ENCODE measurements at regions not wholly inside any gene's neighbourhood (a gene's known extent, or its start where the extent isn't known, plus 50 kb on each side); places are given as distances from the start of the nearest gene placed in this dataset.

GRCh38 chr20:7540018-7540417 is 400.2 kb downstream of the HAO1 start:
- no peak for TF ChIP-seq EZH2 (IDR thresholded peaks at IDR 0.05; ENCODE audit: insufficient read depth, poor library complexity, severe bottlenecking)
- no peak for TF ChIP-seq EZH2phosphoT487 (IDR thresholded peaks at IDR 0.05; ENCODE audit: insufficient read depth, low read depth)

Measured in GM23248 (cell line).